CD8-positive, alpha-beta memory T cell (primary cell): ENCODE measurements at regions not wholly inside any gene's neighbourhood (a gene's known extent, or its start where the extent isn't known, plus 50 kb on each side); places are given as distances from the start of the nearest gene placed in this dataset.

Source experiments
- CTCF ChIA-PET: fragments of 350-600 bp; sonication (Branson Sonifier 250); formaldehyde crosslinking; loops from one replicate; lab custom pipeline; 2021; ENCODE audit warnings: antibody characterized with exemption; lab: Charles Lee
- POLR2A ChIA-PET: fragments of 350-600 bp; sonication (Branson Sonifier 250); formaldehyde crosslinking; loops from one replicate; lab custom pipeline; 2021; ENCODE audit warnings: antibody characterized with exemption; lab: Charles Lee
- DNase-seq, 5 donors: peaks; one replicate each; pipeline versions ENCODE4 v3.0.0 to v3.0.0-alpha.2; 2020 to 2022; ENCODE audit warnings: mixed read lengths in 1 of 5
- H3K27ac ChIP-seq: one replicate; pipeline ENCODE4 v1.7.0; 2013; ENCODE audit warnings: low read depth, mild to moderate bottlenecking, low read length, moderate library complexity
- H3K27me3 ChIP-seq: 2 replicates; pipeline ENCODE4 v1.7.0; 2013; ENCODE audit warnings: low read length, mild to moderate bottlenecking; ENCODE audit not compliant: insufficient read depth, poor library complexity, severe bottlenecking
- H3K36me3 ChIP-seq: 2 replicates; pipeline ENCODE4 v1.7.0; 2013; ENCODE audit warnings: mild to moderate bottlenecking, low read length, moderate library complexity; ENCODE audit not compliant: insufficient read depth
- H3K4me1 ChIP-seq: 2 replicates; pipeline ENCODE4 v1.7.0; 2013; ENCODE audit warnings: mild to moderate bottlenecking, low read length, moderate library complexity; ENCODE audit not compliant: insufficient read depth
- H3K4me3 ChIP-seq: 2 replicates; pipeline ENCODE4 v1.7.0; 2013; ENCODE audit warnings: mild to moderate bottlenecking, low read length
- H3K9me3 ChIP-seq: 2 replicates; pipeline ENCODE4 v1.7.0; 2013; ENCODE audit warnings: mild to moderate bottlenecking, low read length
- H3K27ac Mint-ChIP-seq, 8 donors: one replicate each; pipeline ENCODE4 v1.8.0; 2020 to 2021; ENCODE audit warnings: mixed read lengths in 8 of 8, mild to moderate bottlenecking in 6 of 8, inconsistent platforms in 3 of 8, moderate library complexity in 3 of 8
- H3K27me3 Mint-ChIP-seq, 2 donors: one replicate each; pipeline ENCODE4 v1.8.0; 2020 to 2021; ENCODE audit warnings: mixed read lengths in 2 of 2, mild to moderate bottlenecking in 1 of 2, moderate library complexity in 1 of 2
- H3K36me3 Mint-ChIP-seq, 3 donors: one replicate each; pipeline ENCODE4 v1.8.0; 2020 to 2021; ENCODE audit warnings: mixed read lengths in 3 of 3, inconsistent platforms in 1 of 3, mild to moderate bottlenecking in 1 of 3
- H3K4me1 Mint-ChIP-seq, 3 donors: one replicate each; pipeline ENCODE4 v1.8.0; 2020 to 2021; ENCODE audit warnings: mixed read lengths in 3 of 3, inconsistent platforms in 1 of 3, mild to moderate bottlenecking in 1 of 3
- H3K4me3 Mint-ChIP-seq, 7 donors: one replicate each; pipeline ENCODE4 v1.8.0; 2020 to 2021; ENCODE audit warnings: mixed read lengths in 7 of 7, mild to moderate bottlenecking in 6 of 7, moderate library complexity in 4 of 7, inconsistent platforms in 2 of 7
- H3K9me3 Mint-ChIP-seq, 5 donors: one replicate each; pipeline ENCODE4 v1.8.0; 2020 to 2022; ENCODE audit warnings: mixed read lengths in 5 of 5, mild to moderate bottlenecking in 3 of 5, moderate library complexity in 2 of 5, inconsistent platforms in 1 of 5

DNA sequence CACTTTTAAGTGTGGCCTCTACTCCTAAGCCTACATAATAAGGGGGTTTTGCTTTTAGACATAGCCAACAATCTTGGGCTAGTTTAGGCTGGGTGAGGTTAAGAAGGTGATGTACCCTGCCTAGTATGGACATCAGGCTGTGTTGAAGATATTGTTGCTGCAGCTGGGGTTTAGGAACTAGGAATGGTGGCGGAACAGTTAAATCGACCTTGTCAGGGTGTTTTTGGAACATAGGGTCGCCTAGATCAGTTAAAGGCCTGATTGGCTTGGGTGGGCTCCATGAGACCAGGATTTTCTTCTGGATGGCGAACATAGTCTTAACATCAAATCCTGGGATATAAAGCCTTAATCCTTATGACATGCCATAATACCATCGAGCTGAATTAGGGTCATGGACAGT, 156.1 kb downstream of the TRIM27 start:
- peaks cover 93 to 94% of the 10 kb centered on the region in 2 donors for H3K27me3 Mint-ChIP-seq
- H3K4me1 Mint-ChIP-seq: peaks cover 0 to 3% (median 0%) of the 10 kb centered on the region in 3 donors
- H3K27ac Mint-ChIP-seq: peak overlapping the region in 2 of 8 donors; percentile 6 to 34
- peaks cover under 1% of the 10 kb centered on the region for H3K4me1 ChIP-seq
- H3K36me3 Mint-ChIP-seq: peaks cover 0 to 4% (median 0%) of the 10 kb centered on the region in 3 donors
- peaks cover 56% of the 10 kb centered on the region for H3K27me3 ChIP-seq
- H3K4me3 ChIP-seq: no peak overlapping the region
- no peak overlapping the region for H3K27ac ChIP-seq
- ChIA-PET POLR2A (no interaction called here), CTCF (no interaction called here)
- H3K9me3 Mint-ChIP-seq: peaks cover 5 to 28% (median 16%) of the 10 kb centered on the region in 5 donors
- DNase-seq: no peak
- no peaks in the 10 kb centered on the region for H3K9me3 ChIP-seq
- no peaks in the 10 kb centered on the region for H3K36me3 ChIP-seq
- H3K4me3 Mint-ChIP-seq: no peak overlapping the region

- POLR2A ChIA-PET: no interaction called here
- peaks cover 6% of the 10 kb centered on the region for H3K4me1 ChIP-seq
- H3K36me3 Mint-ChIP-seq: peaks cover 0 to 4% (median 0%) of the 10 kb centered on the region in 3 donors
Measured at GRCh38 chr6:28768187-28768913, 155.4 kb downstream of the TRIM27 start.

GRCh38 chr6:28769626-28770402, 154.0 kb downstream of the TRIM27 start:
- ChIA-PET POLR2A (no interaction called here), CTCF (no interaction called here)
- Histone ChIP-seq H3K4me1 (peaks cover 6% of the 10 kb centered on the region), H3K27ac (no peak overlapping the region), H3K4me3 (no peak overlapping the region), H3K36me3 (no peaks in the 10 kb centered on the region), H3K9me3 (no peaks in the 10 kb centered on the region), H3K27me3 (peaks cover 62% of the 10 kb centered on the region)
- H3K27me3 Mint-ChIP-seq: peaks cover 95 to 96% of the 10 kb centered on the region in 2 donors
- H3K27ac Mint-ChIP-seq: peak overlapping the region in 1 of 8 donors; percentile 10
- H3K4me1 Mint-ChIP-seq: peaks cover 4 to 9% (median 6%) of the 10 kb centered on the region in 3 donors
- no peak overlapping the region for H3K4me3 Mint-ChIP-seq
- DNase-seq: no peak
- peaks cover 13 to 33% (median 28%) of the 10 kb centered on the region in 5 donors for H3K9me3 Mint-ChIP-seq
- H3K36me3 Mint-ChIP-seq: peaks cover 0 to 5% (median 2%) of the 10 kb centered on the region in 3 donors

More at GRCh38 chr6:28768187-28768913, 155.4 kb downstream of the TRIM27 start:
- Mint-ChIP-seq H3K27ac (peak overlapping the region in 1 of 8 donors; percentile 6), H3K4me3 (no peak overlapping the region), H3K9me3 (peaks cover 10 to 31% (median 21%) of the 10 kb centered on the region in 5 donors), H3K27me3 (peaks cover 93 to 94% of the 10 kb centered on the region in 2 donors), H3K4me1 (peaks cover 4 to 9% (median 6%) of the 10 kb centered on the region in 3 donors)
- DNase-seq: no peak
- H3K27ac ChIP-seq: no peak overlapping the region
- H3K4me3 ChIP-seq: no peak overlapping the region
- no peaks in the 10 kb centered on the region for H3K36me3 ChIP-seq
- H3K27me3 ChIP-seq: peaks cover 60% of the 10 kb centered on the region
- CTCF ChIA-PET: no interaction called here
- H3K9me3 ChIP-seq: no peaks in the 10 kb centered on the region

DNA sequence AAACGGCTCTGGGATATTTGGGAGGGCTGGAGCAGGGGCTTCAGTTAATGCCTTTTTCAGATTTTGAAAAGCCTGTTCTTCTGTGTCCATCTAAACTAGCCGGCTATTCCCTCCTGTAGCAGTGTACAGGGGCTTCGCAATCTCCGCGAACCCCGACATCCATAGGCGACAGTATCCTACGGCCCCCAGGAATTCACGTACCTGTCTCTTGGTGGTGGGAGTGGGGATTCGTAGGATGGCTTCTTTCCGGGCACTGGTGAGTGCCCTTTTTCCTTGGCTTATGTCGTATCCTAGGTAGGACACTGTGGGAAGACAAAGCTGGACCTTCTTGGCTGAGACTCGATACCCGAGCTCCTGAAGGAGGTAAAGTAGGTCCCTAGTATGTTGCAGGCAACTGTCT, 153.1 kb downstream of the TRIM27 start:
- H3K36me3 Mint-ChIP-seq: peaks cover 0 to 3% (median 2%) of the 10 kb centered on the region in 3 donors
- Histone ChIP-seq H3K4me3 (no peak overlapping the region), H3K36me3 (no peaks in the 10 kb centered on the region), H3K4me1 (peaks cover 6% of the 10 kb centered on the region), H3K27me3 (peaks cover 65% of the 10 kb centered on the region), H3K9me3 (no peaks in the 10 kb centered on the region), H3K27ac (no peak overlapping the region)
- DNase-seq: no peak
- H3K9me3 Mint-ChIP-seq: peaks cover 11 to 35% (median 30%) of the 10 kb centered on the region in 5 donors
- H3K27me3 Mint-ChIP-seq: peaks cover 95% of the 10 kb centered on the region in 2 donors
- peaks cover 4 to 9% (median 6%) of the 10 kb centered on the region in 3 donors for H3K4me1 Mint-ChIP-seq
- ChIA-PET POLR2A (no interaction called here), CTCF (no interaction called here)
- no peak overlapping the region for H3K27ac Mint-ChIP-seq
- H3K4me3 Mint-ChIP-seq: no peak overlapping the region

DNA sequence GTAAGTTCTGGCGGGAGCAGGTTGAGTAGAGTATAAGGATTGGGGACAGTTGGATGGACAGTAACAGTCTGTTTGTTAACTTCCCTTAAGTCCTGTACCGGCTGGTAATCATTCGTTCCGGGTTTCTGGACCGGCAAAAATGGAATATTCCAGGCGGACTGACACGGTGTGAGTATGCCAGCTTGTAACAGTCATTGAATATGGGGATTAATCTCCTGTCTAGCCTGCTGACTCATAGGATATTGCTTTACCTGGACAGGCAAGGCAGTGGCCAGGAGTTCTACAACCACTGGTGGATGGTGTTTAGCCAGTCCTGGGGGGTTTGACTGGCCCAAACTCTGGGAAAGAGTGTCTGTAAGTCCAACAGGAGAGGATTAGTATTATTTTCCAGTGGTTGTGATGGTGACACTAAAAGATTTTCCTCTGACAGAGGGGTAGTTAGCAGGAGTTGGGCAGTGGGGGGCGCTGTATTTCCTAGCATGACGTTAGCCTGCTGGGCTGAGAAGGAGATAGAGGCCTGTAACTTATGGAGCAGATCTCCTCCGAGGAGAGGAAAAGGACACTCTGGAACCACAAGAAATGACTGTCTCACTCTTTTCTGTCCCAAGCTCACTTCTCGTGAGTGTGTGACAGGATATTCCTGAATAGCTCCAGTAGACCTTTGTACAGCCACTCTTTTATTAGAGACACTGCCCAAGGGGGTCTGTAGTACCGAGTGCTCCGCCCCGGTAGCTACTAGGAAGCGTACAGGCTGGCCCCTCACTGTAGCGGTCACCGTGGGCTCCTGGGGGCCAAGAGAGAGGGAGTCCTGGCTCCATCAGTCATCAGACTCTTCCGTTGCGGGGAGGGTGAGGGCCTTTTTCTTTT, 152.2 kb downstream of the TRIM27 start:
- CTCF ChIA-PET: no interaction called here

GRCh38 chr6:28772480-28773381, 151.1 kb downstream of the TRIM27 start:
- H3K27ac Mint-ChIP-seq: peak overlapping the region in 2 of 8 donors; percentile 46 to 80

More for the DNA sequence above, 152.2 kb downstream of the TRIM27 start:
- POLR2A ChIA-PET: no interaction called here
- Histone ChIP-seq H3K4me3 (no peak overlapping the region), H3K4me1 (peaks cover 6% of the 10 kb centered on the region), H3K9me3 (no peaks in the 10 kb centered on the region), H3K27ac (no peak overlapping the region), H3K27me3 (peaks cover 71% of the 10 kb centered on the region), H3K36me3 (no peaks in the 10 kb centered on the region)
- H3K36me3 Mint-ChIP-seq: peaks cover 0 to 3% (median 2%) of the 10 kb centered on the region in 3 donors
- peaks cover 11 to 40% (median 30%) of the 10 kb centered on the region in 5 donors for H3K9me3 Mint-ChIP-seq
- no peak for DNase-seq
- peaks cover 95% of the 10 kb centered on the region in 2 donors for H3K27me3 Mint-ChIP-seq
- peaks cover 4 to 9% (median 6%) of the 10 kb centered on the region in 3 donors for H3K4me1 Mint-ChIP-seq
- H3K4me3 Mint-ChIP-seq: no peak overlapping the region
- no peak overlapping the region for H3K27ac Mint-ChIP-seq

More at GRCh38 chr6:28772480-28773381, 151.1 kb downstream of the TRIM27 start:
- CTCF ChIA-PET: no interaction called here
- Histone ChIP-seq H3K4me1 (peaks cover 6% of the 10 kb centered on the region), H3K27me3 (peaks cover 80% of the 10 kb centered on the region), H3K27ac (peak overlapping the region; percentile 3), H3K36me3 (no peaks in the 10 kb centered on the region), H3K4me3 (no peak overlapping the region), H3K9me3 (no peaks in the 10 kb centered on the region)
- Mint-ChIP-seq H3K27me3 (peaks cover 93 to 94% of the 10 kb centered on the region in 2 donors), H3K4me1 (peaks cover 4 to 9% (median 6%) of the 10 kb centered on the region in 3 donors), H3K36me3 (peaks cover 0 to 3% (median 2%) of the 10 kb centered on the region in 3 donors), H3K9me3 (peaks cover 19 to 42% (median 34%) of the 10 kb centered on the region in 5 donors), H3K4me3 (peak overlapping the region in 6 of 7 donors; percentile 5 to 77 (median 18))
- POLR2A ChIA-PET: interaction anchor here (0.5 kb wide), 1 partner anchor 687 kb away, joined by 3 read pairs; no protein-coding TSS in a partner anchor
- DNase-seq: no peak
